Breast epithelium (tissue), 3 donors: ENCODE measurements at regions not wholly inside any gene's neighbourhood (a gene's known extent, or its start where the extent isn't known, plus 50 kb on each side); places are given as distances from the start of the nearest gene placed in this dataset.

ENCODE experiments used
- POLR2AphosphoS5 ChIP-seq, 3 donors: sonication (generic); formaldehyde crosslinking; IDR thresholded peaks; one replicate each; pipeline ENCODE4 v1.6.1; 2017; ENCODE audit warnings: antibody characterized with exemption in 3 of 3
- TF ChIP-seq, protein P1 (sequence below), 3 donors: fragments of 450-650 bp; IDR thresholded peaks; one replicate each; pipeline ENCODE4 v1.5.1; 2016 to 2017; ENCODE audit warnings: antibody characterized with exemption in 3 of 3, mild to moderate bottlenecking in 3 of 3, moderate library complexity in 3 of 3

DNA sequence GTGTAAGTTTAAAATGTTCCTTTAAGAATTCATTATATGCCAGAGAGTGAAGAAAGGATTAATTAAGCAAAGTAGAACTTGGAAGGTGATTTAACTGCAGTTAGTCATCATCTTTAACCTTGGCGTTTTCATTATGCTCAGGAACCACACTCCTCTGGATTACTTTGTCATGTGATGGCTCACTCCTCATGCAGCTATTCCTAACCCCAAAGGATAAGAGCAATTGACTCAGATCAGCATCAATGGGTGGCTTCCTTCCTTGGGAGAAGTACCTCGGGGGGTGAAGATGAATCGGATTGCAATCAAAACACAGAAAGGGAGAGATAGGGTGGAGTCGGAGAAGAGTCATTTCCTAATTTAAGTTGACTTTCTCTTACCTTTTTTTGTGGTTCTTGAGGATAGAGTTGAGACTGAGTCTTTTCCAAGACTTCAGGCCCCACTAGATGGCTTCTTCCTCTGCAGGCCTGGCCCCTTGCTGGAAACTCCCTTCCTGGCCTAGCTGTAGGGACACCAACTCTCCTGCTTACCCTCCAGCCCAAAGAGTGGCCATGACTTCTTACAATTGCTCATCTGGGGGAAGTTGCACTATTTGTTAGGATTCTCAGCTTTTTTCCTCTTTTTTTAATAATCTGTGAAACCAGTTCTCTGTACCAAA is 238.6 kb upstream of the DDHD1 start:
- TF ChIP-seq, protein P1, sequence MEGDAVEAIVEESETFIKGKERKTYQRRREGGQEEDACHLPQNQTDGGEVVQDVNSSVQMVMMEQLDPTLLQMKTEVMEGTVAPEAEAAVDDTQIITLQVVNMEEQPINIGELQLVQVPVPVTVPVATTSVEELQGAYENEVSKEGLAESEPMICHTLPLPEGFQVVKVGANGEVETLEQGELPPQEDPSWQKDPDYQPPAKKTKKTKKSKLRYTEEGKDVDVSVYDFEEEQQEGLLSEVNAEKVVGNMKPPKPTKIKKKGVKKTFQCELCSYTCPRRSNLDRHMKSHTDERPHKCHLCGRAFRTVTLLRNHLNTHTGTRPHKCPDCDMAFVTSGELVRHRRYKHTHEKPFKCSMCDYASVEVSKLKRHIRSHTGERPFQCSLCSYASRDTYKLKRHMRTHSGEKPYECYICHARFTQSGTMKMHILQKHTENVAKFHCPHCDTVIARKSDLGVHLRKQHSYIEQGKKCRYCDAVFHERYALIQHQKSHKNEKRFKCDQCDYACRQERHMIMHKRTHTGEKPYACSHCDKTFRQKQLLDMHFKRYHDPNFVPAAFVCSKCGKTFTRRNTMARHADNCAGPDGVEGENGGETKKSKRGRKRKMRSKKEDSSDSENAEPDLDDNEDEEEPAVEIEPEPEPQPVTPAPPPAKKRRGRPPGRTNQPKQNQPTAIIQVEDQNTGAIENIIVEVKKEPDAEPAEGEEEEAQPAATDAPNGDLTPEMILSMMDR (IDR thresholded peaks at IDR 0.05): no peak
- no peak for TF ChIP-seq POLR2AphosphoS5 (IDR thresholded peaks at IDR 0.05)
